GM18873 (cell line): ENCODE measurements at regions not wholly inside any gene's neighbourhood (a gene's known extent, or its start where the extent isn't known, plus 50 kb on each side); places are given as distances from the start of the nearest gene placed in this dataset.

Experiments
- ATAC-seq: cut with Tn5 transposase; IDR thresholded peaks from one replicate; pipeline ENCODE4 v1.9.1; 2021; ENCODE audit warnings: mild to moderate bottlenecking, moderate library complexity, moderate number of reproducible peaks; ENCODE audit not compliant: unreplicated experiment, low FRiP score

DNA sequence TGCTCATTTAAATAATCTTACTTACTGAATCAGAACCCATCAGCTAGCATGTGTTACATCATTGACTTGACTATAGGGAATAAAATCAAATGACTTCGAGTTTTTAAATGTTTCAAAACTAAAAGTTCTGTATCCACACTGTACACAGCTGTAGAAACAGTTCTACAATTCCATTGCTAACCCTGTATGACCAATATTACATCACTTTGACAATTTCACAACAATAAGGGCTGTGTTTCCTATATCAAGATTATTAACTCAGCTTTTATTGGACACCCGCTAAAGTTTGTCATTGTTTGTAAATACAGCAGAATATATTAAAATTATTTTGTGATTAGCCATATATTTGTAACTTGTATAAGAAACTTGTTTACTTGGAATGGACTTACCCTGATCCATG lies 540.8 kb downstream of the PRELID2 start:
- no peak for ATAC-seq

DNA sequence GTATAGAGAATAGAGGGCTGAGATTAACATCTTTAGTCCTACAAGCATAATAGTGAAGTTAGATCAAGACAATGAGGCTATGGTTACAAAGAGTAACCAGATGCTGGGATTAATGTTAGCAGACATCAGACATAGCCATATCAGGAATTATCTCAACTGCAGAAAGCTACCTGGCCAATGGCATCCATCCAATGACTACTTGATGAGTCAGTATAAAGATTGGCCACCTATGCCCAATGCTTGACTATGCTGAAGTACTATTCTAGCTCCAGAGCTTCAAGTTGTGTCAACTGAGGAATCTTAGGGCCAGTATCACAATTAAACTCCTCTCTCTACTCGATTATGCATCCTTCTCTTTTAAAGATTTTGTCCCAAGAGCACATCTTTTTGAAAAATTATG lies 541.4 kb downstream of the PRELID2 start:
- no peak for ATAC-seq

DNA sequence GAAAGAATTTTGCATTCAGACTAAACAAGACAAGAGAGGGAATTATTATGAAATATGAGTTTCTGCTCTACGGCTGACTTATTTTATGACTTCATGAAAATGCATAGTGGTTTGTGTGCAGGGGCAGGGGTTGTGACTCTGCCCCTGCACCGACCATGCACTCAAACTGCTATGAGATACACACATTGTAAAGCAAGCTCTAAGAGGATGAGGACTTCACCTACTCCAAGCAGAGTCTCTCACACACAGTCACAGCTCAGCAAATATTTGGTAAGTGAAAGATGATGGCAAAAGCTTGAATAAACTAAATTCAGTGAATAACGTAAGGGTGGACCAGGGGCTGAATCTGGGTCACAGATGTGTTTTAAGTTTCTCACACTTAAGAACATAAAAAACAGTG lies 542.9 kb downstream of the PRELID2 start:
- no peak for ATAC-seq

DNA sequence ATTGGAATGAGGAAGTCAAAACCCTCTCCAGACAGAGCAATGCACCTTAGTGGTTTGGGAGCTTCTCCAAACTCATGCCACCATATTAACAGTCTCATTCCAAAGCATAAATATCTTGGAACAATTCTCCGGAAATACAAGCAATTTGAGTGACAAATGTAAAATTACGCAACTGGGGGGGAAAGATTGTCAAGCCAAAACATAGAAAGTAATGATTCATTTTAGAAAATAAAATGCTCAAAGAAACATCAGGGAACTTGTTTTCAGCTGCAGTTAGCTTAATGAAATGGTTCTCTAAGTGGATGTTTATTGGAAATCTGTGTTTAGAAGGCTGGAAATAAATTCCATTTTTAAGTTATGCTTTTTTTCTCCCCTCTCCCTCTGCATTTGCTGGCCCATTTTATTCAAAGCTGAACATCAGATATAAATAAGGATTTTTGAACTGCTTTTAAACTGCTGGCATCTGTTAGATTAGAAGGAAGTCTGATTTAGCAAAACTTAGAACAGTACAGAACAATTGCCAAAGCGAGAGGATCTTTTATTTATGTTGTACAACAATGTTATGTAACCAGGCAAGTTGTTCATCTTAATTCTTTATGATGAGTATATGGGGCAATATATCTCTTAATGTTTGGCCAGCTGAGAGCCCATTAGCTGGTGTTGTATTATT lies 551.9 kb downstream of the PRELID2 start:
- no peak for ATAC-seq

DNA sequence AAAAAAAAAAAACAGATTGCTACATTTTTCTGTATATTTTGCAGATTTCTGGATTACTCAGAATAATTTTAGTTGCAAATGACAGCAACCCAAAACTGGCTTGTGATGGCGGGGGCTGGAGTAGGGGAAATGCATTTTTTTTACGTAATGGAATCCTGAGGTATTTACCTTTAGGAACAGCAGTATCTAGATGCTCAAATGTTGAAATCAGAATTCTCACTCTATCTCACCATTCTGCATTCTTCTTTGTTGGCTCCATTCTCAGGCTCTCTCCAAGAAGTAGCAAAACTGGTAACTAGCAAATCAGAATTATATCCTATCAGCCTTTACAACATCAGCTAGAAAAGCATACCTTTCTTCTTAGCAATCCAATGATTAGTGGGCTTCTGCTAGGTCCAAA lies 554.3 kb downstream of the PRELID2 start:
- no peak for ATAC-seq

DNA sequence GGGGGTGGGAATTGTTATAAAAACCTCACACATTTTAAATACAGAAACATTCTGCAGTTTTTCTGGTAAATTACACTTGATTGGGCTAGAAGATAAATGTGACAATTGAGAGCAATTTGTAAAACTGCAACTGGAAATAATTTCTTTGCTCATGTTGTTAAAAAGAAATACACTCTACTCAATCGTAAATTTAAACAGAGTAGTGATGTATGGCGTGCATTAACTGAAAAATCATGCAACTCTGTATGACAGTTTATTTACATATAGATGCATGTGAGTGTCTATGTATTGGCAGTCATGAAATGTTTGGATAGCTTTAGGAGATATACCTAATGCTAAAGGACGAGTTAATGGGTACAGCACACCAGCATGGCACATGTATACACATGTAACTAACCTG lies 554.9 kb downstream of the PRELID2 start:
- ATAC-seq: no peak

DNA sequence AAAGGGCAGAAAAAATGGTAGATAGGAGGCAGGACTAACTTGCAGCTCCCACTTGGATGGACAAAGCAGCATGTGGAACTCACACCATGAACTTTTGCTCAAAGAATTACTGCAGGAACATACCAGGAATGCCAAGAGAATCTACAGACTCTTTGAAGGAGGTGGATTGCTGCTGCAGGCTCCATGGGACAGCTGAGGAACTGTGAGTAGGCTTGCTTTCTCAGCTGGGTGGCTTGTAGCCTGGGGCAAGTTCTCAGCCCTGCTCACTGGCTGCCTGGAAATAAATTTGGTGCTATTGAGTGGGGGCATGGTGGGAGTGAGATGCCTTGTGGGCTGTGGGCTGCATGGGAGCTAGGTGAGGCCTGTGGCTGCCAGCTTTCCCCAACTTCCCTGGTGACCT lies 574.5 kb downstream of the PRELID2 start:
- no peak for ATAC-seq

DNA sequence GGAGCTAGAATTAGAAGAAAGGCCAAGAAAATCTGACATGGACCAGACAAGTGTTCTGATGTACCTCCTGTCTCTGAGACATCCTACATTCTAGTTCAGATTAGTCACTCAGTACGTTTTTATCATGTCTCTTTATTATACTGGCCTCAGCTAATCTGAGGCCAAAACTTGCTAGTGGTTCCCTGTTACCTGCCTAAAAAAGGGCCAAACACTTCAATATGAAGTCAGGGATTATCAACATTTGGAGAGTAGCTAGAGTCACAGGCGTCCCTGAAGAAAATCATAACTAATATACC lies 587.4 kb downstream of the PRELID2 start:
- ATAC-seq: no peak

DNA sequence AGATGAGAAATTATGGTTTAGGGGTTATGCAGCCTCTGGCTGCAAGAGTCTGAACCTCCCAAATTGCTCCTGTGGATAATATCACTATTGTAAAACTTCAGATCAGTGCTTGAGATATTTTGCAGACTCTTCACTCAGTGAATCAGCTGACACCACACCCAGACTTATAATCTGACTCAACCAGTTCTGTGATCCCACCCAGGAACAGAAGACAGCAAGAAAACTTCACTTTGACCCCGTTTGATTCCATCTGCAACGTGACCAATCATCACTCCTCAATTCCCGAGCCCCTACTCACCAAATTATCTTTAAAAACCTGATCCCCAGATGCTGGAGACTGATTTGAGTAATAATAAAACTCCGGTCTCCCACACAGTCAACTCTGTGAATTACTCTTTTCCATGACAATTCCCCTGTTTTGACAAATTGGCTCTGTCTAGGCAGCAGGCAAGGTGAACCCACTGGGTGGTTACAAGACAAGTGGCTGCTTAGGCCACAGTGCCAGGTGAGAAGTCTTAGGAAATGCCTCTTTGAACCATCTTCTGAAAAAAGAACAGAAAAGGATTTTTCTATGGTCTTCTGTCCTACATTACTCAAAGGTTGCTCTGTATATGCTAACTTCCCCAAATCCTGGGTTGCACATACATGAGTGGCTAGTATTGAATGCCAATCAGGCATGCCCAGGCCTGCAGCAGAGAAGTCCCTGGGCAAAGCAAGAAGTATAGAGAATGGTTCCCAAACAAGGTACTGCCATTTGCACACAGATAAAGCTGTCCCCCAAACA lies 588.0 kb downstream of the PRELID2 start:
- no peak for ATAC-seq

DNA sequence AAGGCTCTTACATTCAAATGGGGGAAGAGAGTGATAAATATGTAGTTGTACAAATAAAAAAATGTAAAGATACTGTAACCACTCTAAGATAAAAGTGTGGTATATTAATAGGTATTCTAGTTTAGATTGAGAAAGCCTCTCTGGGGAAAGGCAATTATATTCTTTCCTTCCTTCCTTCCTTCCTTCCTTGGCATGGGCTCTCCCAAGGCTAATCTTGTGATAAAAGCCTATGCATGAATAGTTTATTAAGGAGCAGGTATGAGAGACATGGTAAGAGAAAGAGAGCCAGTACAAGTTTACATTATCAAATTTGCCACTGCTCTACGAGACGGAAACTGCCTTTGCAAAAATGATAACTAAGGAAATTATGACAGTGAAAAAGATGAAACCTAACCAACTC lies 588.8 kb downstream of the PRELID2 start:
- ATAC-seq: no peak

DNA sequence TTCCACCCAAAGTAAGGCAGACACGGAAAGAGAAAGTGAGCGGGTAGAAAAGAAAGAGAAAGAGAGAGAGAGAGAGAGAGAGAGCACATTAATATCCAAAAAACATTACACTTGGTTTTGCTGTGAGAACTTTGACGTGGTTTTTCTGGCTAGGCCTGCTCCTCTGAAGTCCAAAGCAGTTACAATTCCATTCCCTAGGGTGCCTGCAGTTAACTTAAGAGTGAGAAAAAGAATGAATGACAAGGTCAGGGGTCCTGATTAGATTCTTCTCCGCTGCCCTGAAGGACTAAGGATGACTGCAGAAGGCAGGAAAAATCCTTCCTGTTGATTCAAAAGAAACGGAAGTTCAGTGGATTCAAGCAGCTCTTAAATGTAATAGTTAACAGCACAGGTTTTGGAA lies 589.8 kb downstream of the PRELID2 start:
- no peak for ATAC-seq

DNA sequence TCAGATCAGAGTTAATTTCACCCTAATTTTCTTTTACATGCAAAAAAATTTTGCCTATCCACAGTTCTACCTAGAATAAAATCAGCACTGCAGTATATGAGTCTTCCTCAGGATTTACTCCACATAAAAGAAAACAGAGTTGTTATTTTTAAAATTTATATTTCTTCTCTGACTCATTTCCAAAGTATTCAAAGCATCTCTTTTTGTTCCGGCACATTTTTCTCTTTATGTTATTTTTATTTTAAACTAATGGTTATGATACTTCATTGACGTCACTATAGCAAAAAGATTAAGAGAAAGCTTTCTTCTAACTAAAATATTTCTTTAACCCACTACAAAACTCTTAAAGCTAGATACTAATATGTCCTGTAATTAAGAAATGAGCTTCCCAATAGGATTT lies 590.4 kb downstream of the PRELID2 start:
- ATAC-seq: no peak

DNA sequence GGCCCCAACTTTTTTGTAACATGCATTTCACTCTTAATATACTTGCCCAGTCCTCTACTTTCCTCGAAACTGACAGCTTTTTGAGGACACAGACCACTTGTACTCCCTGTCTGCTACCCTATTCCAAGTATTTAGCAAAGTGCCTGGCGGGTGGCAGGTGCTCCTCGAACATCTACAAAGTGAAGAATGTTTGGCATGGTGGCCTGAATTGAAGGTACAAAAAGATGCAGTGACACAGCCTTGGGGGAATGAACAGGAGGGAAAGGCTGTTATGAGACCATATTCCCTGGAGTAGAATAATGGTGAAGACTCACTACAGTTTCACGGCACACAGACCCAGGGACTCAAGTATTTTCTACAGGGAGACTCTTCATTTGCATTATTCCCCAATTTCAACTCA lies 590.9 kb downstream of the PRELID2 start:
- ATAC-seq: no peak

DNA sequence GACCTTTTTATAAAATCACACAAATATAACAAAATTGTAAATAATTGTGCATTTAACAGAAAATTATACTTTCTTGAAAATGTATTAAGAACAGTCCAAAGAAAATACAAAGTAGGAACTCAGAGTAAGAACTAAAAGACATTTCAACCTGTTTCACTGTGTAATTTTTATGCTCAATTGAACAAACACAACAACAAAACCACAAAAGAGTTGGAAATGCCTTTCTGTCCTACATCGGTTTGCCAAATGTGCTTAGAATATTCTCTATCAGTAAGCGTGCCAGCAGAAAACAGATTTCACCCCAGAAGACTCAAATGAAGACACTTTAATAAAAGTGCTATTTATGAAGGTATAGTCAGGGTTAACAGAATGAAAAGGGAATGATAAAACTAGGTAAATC lies 592.1 kb downstream of the PRELID2 start:
- ATAC-seq: no peak

DNA sequence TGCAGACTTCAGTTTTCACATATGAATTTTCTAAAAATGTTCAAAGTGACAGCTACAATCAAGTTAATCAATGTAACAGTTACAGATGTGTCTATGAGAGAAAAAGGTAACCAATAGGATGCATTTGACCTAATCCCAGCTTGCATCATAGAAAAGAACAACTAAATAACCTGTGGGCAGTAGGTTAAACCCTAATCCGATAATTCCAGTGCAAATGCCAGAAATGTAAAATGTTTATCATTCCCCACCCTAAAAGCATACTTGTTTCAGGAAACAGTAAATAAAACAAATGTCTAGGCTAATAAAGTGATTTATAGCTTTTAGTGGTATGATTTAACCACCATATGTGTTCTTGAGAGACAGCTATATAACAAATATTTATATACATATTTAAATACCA lies 592.6 kb downstream of the PRELID2 start:
- ATAC-seq: no peak

DNA sequence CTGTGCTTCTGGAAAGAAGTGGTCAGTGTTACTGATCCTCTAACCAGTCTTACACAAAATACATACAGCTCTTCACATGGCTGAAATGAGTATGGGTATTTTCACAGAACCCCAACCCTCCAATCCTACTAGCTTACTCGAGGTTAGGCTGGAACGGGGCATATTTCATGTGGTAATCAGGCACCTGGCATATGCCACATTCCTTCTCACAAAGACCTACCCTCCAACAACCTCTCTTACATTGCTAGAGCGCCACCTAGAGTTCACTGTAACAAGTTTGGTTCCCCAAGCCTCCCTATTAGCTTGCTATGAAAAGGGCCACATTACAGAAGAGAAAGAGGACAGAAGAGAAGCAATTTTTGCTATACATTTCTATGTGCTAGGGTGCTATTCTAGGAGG lies 597.3 kb downstream of the PRELID2 start:
- no peak for ATAC-seq

DNA sequence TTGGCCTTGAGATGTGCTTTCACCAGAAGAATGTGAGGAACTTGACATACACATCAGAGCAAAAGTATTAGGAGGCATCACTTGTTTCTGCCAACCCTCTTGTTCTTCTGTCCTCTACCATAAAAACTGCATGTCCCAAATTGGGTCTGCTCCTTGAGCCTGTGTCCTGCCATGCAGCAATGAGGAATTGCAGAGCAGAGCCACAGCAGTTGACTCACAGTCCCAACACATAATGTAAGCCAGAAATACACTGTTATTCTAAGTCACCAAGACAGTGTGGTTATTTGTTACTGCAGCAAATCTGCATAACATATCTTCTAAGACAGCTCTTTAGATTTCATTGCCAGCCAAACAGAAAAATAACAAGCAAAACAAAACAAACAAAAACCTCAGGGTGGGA lies 598.2 kb downstream of the PRELID2 start:
- ATAC-seq: no peak

DNA sequence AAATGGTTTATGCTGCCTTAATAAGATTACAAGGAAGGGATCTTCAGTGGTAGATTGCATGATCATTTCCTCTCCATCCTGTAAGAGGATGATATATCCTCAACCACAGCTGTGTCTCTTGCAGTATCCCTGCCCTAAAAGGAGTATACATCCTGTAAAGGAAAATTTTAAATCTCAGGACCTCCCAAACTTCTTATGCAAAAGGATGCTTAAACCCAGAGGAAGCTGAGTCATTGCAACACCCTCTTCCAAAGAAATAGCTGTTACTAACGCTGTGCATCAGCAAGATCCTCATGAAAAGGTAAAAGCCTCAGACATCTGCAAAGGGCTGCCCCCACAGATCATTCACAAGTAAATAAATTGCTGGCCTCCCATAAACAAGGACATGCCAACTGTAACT lies 599.0 kb downstream of the PRELID2 start:
- ATAC-seq: no peak

DNA sequence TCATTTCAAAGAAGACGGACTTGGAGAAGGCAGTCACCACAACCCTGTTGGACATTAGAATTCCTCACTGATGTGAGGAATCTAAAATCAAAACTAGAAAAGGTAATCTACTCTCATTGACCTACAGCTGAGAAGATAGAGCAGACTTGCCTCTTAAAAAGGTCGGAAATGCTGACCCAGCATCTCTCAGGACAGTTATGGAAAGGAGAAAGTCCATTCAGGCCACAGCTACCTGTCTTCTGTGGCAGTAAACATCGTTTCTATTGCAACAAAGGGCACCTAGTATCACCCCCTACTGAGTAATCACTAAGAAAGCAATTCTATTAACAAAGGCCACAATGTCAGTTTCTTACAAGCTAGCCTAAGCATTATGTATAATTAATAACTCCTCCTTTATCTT lies 601.7 kb downstream of the PRELID2 start:
- no peak for ATAC-seq

DNA sequence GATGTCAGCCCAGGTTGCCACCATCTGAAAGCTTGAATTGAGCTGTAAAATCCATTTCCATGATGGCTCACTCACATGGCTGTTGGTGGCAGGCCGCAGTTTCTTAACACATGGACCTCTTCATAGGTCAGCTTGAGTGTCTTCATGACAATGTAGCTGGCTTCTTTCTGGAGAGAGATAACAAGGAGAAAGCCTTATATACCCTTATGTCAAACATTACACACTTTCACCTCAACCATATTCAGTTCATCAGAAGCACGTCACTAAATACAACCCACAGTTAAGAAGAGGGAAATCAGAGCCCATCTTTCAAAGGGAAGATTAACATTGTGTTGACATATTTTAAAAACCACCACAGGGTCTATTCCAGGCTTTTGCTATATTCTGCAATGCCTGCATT lies 604.4 kb downstream of the PRELID2 start:
- ATAC-seq: no peak

DNA sequence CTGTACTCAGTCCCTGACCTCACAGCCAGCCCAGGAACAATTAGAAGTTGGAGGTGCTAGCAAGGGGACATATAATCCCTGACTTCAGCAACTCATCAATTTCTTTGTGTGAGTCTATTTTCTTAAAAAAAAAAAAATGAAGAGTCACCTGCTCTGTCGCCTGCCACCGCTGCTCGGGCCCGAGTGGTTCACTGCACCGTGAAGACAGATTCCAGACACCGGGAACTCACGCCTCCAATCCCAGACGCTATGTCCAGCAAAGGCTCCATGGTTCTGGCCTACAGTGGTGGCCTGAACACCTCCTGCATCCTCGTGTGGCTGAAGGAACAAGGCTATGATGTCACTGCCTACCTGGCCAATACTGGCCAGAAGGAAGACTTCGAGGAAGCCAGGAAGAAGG lies 606.6 kb downstream of the PRELID2 start:
- no peak for ATAC-seq

DNA sequence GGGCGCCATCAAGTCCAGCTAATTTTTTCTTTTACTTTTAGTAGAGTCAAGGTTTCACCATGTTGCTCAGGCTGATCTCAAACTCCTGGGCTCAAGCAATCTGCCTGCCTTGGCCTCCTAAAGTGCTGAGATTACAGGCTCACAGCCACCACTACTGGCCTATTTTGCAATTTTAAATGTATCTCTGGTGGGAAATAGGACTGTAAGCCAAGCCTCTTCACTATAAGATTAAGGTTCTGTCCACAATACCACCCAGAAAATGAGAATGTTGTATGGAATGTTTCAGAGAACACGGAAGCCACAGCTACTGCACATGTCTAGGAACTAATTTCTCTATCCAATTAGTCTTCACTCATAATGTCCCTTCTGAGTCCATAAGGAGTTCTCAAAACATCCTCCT lies 607.3 kb downstream of the PRELID2 start:
- ATAC-seq: no peak

DNA sequence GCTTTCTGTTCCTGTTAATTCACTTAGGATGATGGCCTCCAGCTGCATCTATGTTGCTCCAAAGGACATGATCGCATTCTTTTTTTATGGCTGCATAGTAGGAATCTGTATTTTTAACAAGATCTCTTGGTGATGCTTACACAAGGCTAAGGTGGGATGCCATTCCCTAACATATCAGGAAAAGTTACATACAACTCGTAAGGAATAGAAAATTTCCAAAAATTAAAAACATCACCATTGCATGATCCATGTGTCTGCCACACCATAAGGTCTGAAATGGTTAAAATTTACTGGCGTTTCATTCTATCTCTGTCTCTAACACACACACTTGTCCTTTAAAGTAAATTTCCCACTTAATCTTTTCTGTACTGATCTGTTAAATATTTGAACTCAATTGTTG lies 608.4 kb downstream of the PRELID2 start:
- ATAC-seq: no peak
